ENCODE measurements at regions not wholly inside any gene's neighbourhood (a gene's known extent, or its start where the extent isn't known, plus 50 kb on each side); places are given as distances from the start of the nearest gene placed in this dataset.
"Not testable (repeated sequence)": the region's sequence is repeated elsewhere in the genome, so short reads cannot be mapped to it uniquely, and the experiment has no call there.

GRCh38 chr4:67320645-67321044 is 224.7 kb downstream of the CENPC start:
- Histone ChIP-seq H3K4me1 (no peaks in the 10 kb centered on the region), H3K27ac (no peak overlapping the region), H3K27me3 (no peaks in the 10 kb centered on the region), H3K36me3 (no peaks in the 10 kb centered on the region), H3K9me3 (no peaks in the 10 kb centered on the region), H3K4me3 (no peak overlapping the region)
- DNase-seq (no peak), ATAC-seq (no peak)
- no peak for TF ChIP-seq CTCF (IDR thresholded peaks at IDR 0.05)
- intact Hi-C loops (cut with DNase I): no loop called here

DNA sequence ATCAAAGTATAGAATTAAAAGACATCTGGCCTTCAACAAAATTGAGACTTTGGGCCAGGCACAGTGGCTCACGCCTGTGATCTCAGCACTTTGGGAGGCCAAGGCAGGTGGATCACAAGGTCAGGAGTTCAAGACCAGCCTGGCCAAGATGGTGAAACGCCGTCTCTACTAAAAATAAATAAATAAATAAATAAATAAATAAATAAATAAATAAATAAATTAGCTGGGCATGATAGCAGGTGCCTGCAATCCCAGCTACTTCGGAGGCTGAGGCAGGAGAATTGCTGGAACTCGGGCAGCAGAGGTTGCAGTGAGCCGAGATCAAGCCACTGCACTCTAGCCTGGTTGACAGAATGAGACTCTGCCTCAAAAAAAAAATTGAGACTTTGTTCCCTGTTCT is 225.7 kb downstream of the CENPC start:
- H3K27me3 ChIP-seq; H3K4me1 ChIP-seq; H3K27ac ChIP-seq; H3K9me3 ChIP-seq; DNase-seq; H3K36me3 ChIP-seq; intact Hi-C loops (cut with DNase I); H3K4me3 ChIP-seq; ATAC-seq: not testable (repeated sequence)

GRCh38 chr4:67300497-67301185 is 244.7 kb downstream of the CENPC start:
- H3K36me3 ChIP-seq; H3K27ac ChIP-seq; intact Hi-C loops (cut with DNase I): not testable (repeated sequence)

DNA sequence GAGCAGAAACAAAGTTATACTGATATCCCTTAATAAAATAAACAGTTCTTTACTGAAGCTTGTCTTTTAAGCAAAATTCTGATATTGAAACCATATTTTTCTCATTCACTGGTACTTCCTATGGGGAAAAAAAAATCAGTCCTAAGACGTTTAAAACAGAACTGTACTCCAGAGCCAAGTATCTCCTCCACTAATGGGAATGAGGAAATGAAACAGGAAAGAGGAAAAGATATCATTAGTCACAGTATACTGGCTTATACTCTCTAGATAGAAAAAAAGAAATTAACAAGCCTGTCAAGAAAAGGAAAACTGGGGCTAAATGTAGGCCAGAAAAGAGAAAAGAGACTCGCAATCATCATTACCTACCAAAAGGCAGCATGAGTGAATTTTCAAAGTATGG is 252.7 kb downstream of the CENPC start:
- intact Hi-C loops (cut with DNase I): no loop called here
- Histone ChIP-seq H3K4me1 (no peaks in the 10 kb centered on the region), H3K9me3 (no peaks in the 10 kb centered on the region), H3K4me3 (no peak overlapping the region), H3K36me3 (no peaks in the 10 kb centered on the region), H3K27ac (no peak overlapping the region), H3K27me3 (no peaks in the 10 kb centered on the region)
- TF ChIP-seq CTCF (IDR thresholded peaks at IDR 0.05): no peak
- DNase-seq: no peak
- no peak for ATAC-seq

More at GRCh38 chr4:67300497-67301185, 244.7 kb downstream of the CENPC start:
- H3K27me3 ChIP-seq, DNase-seq, H3K4me3 ChIP-seq, ATAC-seq, H3K4me1 ChIP-seq, H3K9me3 ChIP-seq: not testable (repeated sequence)

- H3K4me1 ChIP-seq: no peaks in the 10 kb centered on the region
- H3K27me3 ChIP-seq: no peaks in the 10 kb centered on the region
- H3K36me3 ChIP-seq: no peaks in the 10 kb centered on the region
- no peak overlapping the region for H3K4me3 ChIP-seq
- TF ChIP-seq CTCF (IDR thresholded peaks at IDR 0.05): no peak
- DNase-seq (no peak), ATAC-seq (no peak)
- intact Hi-C loops (cut with DNase I): no loop called here
- H3K27ac ChIP-seq: no peak overlapping the region
- no peaks in the 10 kb centered on the region for H3K9me3 ChIP-seq
Observed at GRCh38 chr4:67292045-67292444, 253.3 kb downstream of the CENPC start.

GRCh38 chr4:67291644-67292043 is 253.7 kb downstream of the CENPC start:
- Histone ChIP-seq H3K36me3 (no peaks in the 10 kb centered on the region), H3K4me3 (no peak overlapping the region), H3K27me3 (no peaks in the 10 kb centered on the region), H3K27ac (no peak overlapping the region), H3K9me3 (no peaks in the 10 kb centered on the region), H3K4me1 (no peaks in the 10 kb centered on the region)
- no peak for TF ChIP-seq CTCF (IDR thresholded peaks at IDR 0.05)
- DNase-seq (no peak), ATAC-seq (no peak)
- intact Hi-C loops (cut with DNase I): no loop called here
